ENCODE measurements at regions not wholly inside any gene's neighbourhood (a gene's known extent, or its start where the extent isn't known, plus 50 kb on each side); places are given as distances from the start of the nearest gene placed in this dataset.

GRCh38 chr9:616694-617093 is 224.8 kb upstream of the DMRT1 start:
- ATAC-seq = no peak
- DNase-seq = no peak
- TF ChIP-seq POLR2A (IDR thresholded peaks at IDR 0.05) = no peak
- no peak for TF ChIP-seq CTCF (IDR thresholded peaks at IDR 0.05 in 4 of 5, conservative IDR thresholded peaks at IDR 0.05 in 1 of 5)
- intact Hi-C loops (cut with DNase I; ENCODE audit: low total_unique reads) (loop anchor here (2.0 to 10.0 kb wide), 2 partner anchors 26 to 388 kb away; no protein-coding TSS in a partner anchor), in situ Hi-C loops (cut with MboI; ENCODE audit: low sequenced_read_pairs in 4 of 4) (loop anchor here (5.0 to 25.0 kb wide), 3 partner anchors 58 to 396 kb away; no protein-coding TSS in a partner anchor)
- Histone ChIP-seq H3K27ac (no peak overlapping the region), H3K9me3 (no peaks in the 10 kb centered on the region), H3K4me3 (no peak overlapping the region), H3K36me3 (no peaks in the 10 kb centered on the region), H3K4me1 (peaks cover 7 to 13% of the 10 kb centered on the region in 2 donors), H3K27me3 (no peaks in the 10 kb centered on the region)

GRCh38 chr9:617445-618085 is 223.9 kb upstream of the DMRT1 start:
- no peaks in the 10 kb centered on the region for H3K27me3 ChIP-seq
- H3K4me1 ChIP-seq = peaks cover 7 to 13% of the 10 kb centered on the region in 2 donors
- H3K9me3 ChIP-seq = no peaks in the 10 kb centered on the region
- DNase-seq (no peak), ATAC-seq (no peak)
- H3K27ac ChIP-seq = no peak overlapping the region
- in situ Hi-C loops (cut with MboI; ENCODE audit: low sequenced_read_pairs in 4 of 4) (loop anchor here (5.0 to 25.0 kb wide), 3 partner anchors 57 to 395 kb away; no protein-coding TSS in a partner anchor), intact Hi-C loops (cut with DNase I; ENCODE audit: low total_unique reads) (loop anchor here (2.0 to 10.0 kb wide), 2 partner anchors 25 to 387 kb away; no protein-coding TSS in a partner anchor)
- no peak for TF ChIP-seq POLR2A (IDR thresholded peaks at IDR 0.05)
- TF ChIP-seq CTCF (IDR thresholded peaks at IDR 0.05 in 4 of 5, conservative IDR thresholded peaks at IDR 0.05 in 1 of 5) = no peak
- no peaks in the 10 kb centered on the region for H3K36me3 ChIP-seq
- H3K4me3 ChIP-seq = no peak overlapping the region

GRCh38 chr9:618478-618877 is 223.0 kb upstream of the DMRT1 start:
- Histone ChIP-seq H3K4me1 (peaks cover 7 to 13% of the 10 kb centered on the region in 2 donors), H3K9me3 (no peaks in the 10 kb centered on the region), H3K27ac (no peak overlapping the region), H3K27me3 (no peaks in the 10 kb centered on the region), H3K36me3 (no peaks in the 10 kb centered on the region), H3K4me3 (no peak overlapping the region)
- no peak for TF ChIP-seq POLR2A (IDR thresholded peaks at IDR 0.05)
- no peak for TF ChIP-seq CTCF (IDR thresholded peaks at IDR 0.05 in 4 of 5, conservative IDR thresholded peaks at IDR 0.05 in 1 of 5)
- in situ Hi-C loops (cut with MboI; ENCODE audit: low sequenced_read_pairs in 4 of 4) = loop anchor here (5.0 to 25.0 kb wide), 3 partner anchors 56 to 394 kb away; no protein-coding TSS in a partner anchor
- ATAC-seq (no peak), DNase-seq (no peak)
- intact Hi-C loops (cut with DNase I; ENCODE audit: low total_unique reads) = loop anchor here (10.0 kb wide), 1 partner anchor 386 kb away; no protein-coding TSS in a partner anchor

- intact Hi-C loops (cut with DNase I; ENCODE audit: low total_unique reads) (no loop called here), in situ Hi-C loops (cut with MboI; ENCODE audit: low sequenced_read_pairs in 4 of 4) (loop anchor here (25.0 kb wide), 1 partner anchor 391 kb away; no protein-coding TSS in a partner anchor)
- Histone ChIP-seq H3K27ac (no peak overlapping the region), H3K4me3 (no peak overlapping the region), H3K27me3 (no peaks in the 10 kb centered on the region), H3K36me3 (no peaks in the 10 kb centered on the region), H3K4me1 (peaks cover 9 to 16% of the 10 kb centered on the region in 2 donors), H3K9me3 (no peaks in the 10 kb centered on the region)
- TF ChIP-seq POLR2A (IDR thresholded peaks at IDR 0.05) (no peak), CTCF (IDR thresholded peaks at IDR 0.05 in 4 of 5, conservative IDR thresholded peaks at IDR 0.05 in 1 of 5) (no peak)
- DNase-seq = no peak
- ATAC-seq = no peak
Observed at GRCh38 chr9:621201-621855, 220.2 kb upstream of the DMRT1 start.
